NCI-H1417 (cell line): ENCODE measurements at regions not wholly inside any gene's neighbourhood (a gene's known extent, or its start where the extent isn't known, plus 50 kb on each side); places are given as distances from the start of the nearest gene placed in this dataset.
A peak's percentile ranks its signal among the peaks of the same experiment; 100 is the strongest.

Source experiments
- DNase-seq, 3 experiments: peaks; one replicate each; lab custom pipeline; 2025; lab: John Stamatoyannopoulos, UW

DNA sequence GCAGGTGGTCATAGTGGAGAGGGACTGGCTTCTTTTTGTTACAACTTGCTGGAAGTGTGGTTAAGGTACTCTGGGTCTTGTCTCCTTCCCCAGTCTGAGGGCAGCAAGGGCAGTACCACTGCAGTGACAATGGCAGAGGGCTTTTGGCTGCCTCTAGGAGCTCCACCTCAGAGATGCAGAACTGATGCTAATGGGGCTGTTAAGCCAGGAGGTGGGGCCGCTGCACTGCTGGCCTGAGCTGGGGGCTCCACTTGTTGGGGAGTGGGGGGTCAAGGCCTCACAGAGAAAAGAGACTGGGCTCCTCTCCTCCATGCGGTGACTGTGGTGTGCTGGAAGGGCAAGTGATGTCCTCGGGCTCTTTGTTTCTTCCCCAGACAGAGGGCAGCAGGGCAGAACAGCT lies 135.7 kb downstream of the DSEL start:
- DNase-seq, result no peak

- no peak for DNase-seq
Measured at GRCh38 chr18:67379981-67380380, 136.5 kb downstream of the DSEL start.

DNA sequence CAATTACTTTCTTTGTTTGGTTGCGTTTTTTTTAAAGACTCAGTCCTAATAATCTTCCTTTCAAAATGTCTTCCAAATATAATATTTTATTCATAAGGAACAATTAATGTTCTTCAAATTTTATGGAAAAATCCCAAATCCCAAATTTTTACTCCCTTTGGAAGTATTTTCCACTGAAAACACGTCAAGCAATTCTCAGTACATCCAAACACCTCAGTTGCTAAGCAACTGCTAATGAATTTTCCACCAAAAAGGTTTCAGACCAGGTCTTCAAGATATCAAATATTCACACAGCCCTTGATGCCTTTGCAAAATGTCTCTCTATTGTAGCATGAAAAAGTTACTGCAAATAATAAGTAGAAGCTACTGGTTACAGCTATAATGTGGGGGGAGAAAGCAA lies 140.1 kb downstream of the DSEL start:
- no peak for DNase-seq

GRCh38 chr18:67373636-67374035 lies 142.9 kb downstream of the DSEL start:
- peak in 1 of 3 experiments; percentile 39 for DNase-seq

DNA sequence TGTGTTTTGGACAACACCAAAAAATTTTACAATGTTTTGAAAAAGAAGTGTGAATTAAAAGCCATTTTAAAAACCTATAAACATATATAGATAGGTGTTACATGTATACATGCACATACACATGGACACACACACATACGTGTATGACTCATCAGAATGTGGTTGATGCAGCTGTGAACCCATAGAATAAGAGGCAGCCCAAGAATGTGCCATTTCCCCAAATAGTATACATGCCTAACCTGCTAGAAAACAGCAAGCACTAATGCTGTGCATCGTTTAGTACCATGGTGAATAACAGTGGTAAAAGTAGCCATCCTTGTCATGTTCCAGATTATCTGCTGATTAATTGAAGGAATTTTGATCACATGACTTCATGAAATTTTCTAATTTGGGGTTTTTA lies 149.0 kb downstream of the DSEL start:
- DNase-seq, result no peak

DNA sequence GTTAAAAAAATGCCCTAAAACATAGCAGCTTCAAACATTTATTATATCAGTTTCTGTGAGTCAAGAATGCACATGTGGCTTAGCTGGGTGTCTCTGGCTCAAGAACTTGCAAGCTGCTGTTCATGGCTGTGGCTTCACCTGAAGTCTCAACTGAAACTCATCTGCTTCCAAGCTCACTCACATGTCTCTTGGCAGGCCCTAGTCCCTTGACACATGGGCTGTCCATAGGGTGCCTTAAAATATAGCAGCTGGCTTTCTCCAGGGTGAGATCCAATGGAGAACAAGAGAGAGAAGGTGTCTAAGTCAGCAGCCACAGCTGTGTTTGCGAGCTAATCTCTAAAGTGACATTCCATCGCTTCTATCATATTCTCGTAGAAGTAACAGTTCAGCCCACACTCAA lies 152.8 kb downstream of the DSEL start:
- DNase-seq, result no peak

DNA sequence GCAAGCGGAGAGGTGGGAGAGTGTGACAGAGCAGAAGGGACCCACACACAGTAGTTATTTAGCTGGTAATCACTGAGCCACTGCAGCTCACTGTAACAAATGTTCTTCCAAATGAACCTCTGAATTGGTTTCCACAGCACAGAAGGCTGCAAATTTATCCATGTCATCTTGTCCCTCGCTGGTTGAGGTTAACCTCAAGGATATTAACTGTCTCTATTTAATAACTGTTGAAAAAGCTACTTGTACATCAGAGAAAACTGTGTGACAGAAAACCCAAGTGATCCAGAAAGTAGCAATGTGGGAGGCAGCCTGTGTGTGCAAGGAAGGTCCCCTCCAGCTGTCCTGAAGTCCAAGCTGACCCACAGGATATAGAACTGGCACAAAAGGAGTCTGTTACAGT lies 153.6 kb downstream of the DSEL start:
- no peak for DNase-seq

DNA sequence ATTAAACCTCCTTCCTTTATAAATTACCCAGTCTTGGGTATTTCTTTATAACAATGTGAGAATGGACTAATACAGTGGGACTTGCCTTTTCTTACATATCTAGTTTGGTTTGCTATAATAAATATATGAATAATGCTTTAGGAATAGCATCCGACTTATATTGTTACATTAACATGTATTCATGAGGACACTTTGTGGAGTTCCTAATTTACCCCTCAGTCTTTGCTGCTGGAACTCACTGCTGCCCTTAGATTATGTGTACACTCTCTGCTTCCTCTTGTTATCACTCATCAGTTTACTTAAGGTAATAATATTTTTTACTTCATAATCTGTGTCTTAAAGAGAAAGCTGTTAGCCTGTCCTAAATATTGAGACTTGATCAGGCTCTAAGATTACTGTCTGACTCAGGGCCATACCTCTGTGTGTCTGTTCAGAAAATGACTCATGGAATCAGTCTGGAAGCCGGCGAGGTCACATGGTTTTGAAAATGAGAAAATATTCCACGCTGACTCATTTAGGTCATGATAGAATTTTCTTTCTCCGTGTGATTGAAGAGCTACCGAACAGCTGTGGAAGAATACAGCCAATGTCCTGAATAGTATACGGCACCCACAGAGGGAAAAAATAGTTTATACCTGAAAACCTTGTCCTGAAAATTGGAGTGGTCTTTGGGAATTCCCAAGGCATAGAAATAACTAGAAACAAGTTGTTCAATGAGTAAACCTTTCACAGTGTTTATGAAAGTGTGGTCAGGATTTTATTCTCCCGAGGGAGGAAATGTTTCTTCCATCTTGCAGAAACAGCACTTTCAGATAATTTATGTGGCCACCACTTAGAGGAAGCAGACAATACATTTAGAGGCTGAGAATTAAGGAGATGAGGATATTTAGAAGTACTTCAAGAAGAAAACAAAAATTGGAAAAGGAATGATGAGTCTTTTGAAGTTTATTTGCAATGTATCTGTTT lies 156.4 kb downstream of the DSEL start:
- DNase-seq, result no peak

GRCh38 chr18:67358947-67359346 lies 157.6 kb downstream of the DSEL start:
- DNase-seq, result no peak

GRCh38 chr18:67354692-67355091 lies 161.8 kb downstream of the DSEL start:
- no peak for DNase-seq

- no peak for DNase-seq
Measured at GRCh38 chr18:67354091-67354490, 162.4 kb downstream of the DSEL start.

- DNase-seq, result peak in 1 of 3 experiments; percentile 52
Measured at GRCh38 chr18:67347438-67347837, 169.1 kb downstream of the DSEL start.

DNA sequence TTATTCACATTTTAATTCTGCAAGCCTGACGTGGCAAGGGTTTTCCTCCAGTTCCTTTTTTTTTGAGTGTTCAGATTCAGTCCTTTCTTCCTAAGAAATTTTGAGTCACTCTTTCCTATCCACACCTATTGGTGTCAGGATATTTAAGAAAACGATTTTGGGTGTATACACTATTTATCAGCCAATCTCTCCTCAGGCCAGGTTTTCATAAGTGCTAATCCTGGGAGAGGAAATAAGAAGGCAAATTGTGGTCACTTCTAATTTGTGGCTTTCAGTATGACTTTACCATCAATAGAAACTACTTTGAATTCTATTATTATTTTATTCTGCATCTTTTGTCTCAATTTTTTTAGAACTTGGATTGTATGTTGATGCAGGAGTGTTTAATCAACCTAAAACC lies 174.4 kb downstream of the DSEL start:
- no peak for DNase-seq

DNA sequence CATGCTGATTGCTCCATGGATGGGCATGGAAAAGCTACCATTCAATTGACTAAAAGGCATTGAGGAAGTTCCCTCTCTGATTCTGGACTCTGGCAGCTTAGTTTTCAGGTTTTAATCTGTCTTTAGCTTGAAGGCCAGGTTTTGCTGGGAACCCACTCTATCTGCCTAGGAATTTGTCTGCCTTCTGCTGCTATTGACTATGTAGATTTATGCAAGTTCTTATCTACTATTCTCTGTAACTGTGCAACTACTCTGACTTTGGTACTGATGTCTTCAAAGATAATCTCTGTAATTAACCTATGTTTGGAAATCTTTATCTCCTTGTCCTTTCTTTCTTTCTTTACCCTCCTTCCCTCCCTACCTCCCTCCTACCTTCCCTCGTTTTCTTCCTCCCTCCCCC lies 178.8 kb downstream of the DSEL start:
- DNase-seq, result no peak

DNA sequence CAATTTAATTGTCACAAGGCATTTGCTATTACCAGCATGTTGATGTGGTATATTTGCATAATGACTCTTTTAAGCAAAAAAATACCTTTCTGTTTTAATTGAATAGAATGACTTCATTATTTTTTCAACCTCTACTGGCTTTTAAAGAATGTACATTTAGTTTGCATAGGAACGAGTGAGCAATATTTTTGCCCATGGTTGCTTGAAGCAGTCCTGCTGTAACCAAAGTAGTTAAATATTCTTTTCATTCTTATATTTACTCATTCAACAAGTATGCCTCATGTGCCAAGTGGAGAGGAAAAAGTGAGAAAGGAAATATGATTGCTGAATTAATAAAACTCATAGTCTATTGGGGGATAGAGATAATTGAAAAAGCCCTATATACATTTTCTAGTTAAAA lies 184.7 kb downstream of the DSEL start:
- DNase-seq, result no peak

- no peak for DNase-seq
Measured at GRCh38 chr18:67319109-67319508, 197.4 kb downstream of the DSEL start.

DNA sequence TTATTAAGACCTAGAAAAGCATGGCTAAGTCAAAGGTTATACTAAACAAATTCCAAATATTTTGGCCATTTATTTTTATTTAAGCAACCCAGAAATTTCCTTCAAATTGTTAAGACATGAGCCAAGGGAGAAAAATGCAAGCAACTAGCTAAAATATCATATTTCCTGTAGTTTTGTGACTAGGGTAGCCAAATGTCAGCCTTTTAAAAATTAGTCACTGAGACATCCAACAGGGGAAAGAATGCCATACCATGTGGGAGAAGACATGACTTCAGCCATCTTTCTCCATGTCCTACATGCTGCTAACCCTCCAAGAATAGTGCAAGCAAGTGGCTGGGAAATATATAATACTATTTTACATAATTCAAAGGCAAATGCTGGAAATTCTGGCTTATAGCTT lies 197.9 kb downstream of the DSEL start:
- DNase-seq, result no peak

DNA sequence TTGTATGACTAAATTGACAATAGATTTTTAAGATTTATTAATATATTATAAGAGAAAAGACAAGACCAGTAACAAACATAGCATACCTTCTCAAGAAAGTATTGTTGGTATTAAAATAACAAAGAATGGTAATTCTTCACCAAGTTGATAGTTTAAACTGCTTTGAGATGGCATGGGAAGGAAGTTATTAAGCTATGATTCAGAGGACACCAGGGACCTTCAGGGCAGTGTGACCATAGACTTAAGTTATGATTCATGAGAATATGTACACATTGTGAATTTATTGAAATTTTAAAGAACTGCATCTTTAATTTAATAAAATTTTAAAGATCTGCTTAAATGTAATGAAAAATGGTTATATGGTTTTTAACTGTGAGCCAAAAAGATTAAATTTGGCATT lies 205.7 kb downstream of the DSEL start:
- no peak for DNase-seq

DNA sequence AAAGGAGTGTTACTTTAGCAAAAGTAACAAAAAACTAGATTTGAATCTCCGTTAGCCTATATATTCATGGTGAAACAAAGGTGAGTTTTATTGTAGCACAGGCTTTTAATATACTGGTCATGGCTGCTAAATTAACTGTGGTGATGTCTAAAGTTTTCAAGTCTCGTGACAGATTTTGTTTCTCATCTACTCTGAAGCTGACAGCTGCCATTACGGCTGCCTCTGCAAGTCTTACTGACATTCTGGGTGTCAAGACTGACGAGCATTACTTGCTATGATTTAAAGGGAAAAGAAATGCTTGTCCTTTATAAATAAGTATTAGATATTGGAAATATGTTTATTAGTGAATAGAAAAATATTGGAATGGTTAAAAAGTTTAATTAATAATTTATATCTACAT lies 207.7 kb downstream of the DSEL start:
- no peak for DNase-seq

- DNase-seq, result no peak
Measured at GRCh38 chr18:67305466-67305865, 211.1 kb downstream of the DSEL start.

DNA sequence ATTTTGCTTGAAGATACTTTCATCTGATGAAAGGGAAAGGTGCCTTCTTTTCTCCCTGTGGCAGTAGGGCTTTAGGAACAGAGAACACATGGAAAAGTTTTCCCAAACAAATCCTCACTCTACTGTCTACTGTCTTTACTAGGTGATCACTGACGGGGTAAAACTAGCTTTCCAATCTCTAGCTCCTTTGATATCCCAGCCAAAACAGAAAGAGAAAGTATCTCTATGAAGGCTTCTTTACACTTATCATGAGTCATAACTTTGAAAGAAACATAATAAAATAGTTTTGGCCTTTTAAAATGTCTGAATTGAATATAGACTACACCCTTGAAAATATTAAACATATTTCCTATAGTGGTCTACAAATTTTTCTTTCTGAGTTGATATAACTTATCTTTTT lies 214.5 kb downstream of the DSEL start:
- DNase-seq, result no peak

GRCh38 chr18:67301592-67301991 lies 214.9 kb downstream of the DSEL start:
- DNase-seq, result no peak

DNA sequence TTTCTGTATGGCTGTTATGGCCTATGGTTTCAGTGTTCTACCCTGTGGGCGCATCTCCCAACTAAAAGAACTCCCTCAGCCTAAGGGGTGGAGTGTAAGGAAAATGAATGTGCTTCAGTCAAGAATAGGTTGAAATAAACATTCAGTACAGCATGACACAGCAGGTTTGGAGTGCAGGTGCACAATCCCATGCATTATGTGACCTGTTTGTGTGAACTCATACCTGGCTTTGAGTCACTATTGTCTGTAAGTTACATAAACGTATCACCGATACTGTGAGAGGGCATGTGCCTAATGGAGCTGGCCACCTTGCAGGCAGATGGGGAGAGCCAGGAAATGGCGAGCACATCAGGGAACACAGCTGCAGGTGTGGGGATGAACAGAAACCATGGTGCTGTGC lies 216.0 kb downstream of the DSEL start:
- peak in 1 of 3 experiments; percentile 26 for DNase-seq

- no peak for DNase-seq
Measured at GRCh38 chr18:67292814-67293213, 223.7 kb downstream of the DSEL start.
